B cell (primary cell): ENCODE measurements at regions not wholly inside any gene's neighbourhood (a gene's known extent, or its start where the extent isn't known, plus 50 kb on each side); places are given as distances from the start of the nearest gene placed in this dataset.

ENCODE experiments used
- ATAC-seq: fragments of 200-7000 bp; cut with Tn5 transposase; one replicate; pipeline ENCODE4 v1.10.0; 2021; ENCODE audit warnings: low read depth, mild to moderate bottlenecking, moderate number of reproducible peaks, moderate library complexity
- CTCF ChIA-PET: fragments of 350-600 bp; sonication (Branson Sonifier 250); formaldehyde crosslinking; loops from one replicate; lab custom pipeline; 2021; ENCODE audit warnings: antibody characterized with exemption, inconsistent platforms; lab: Charles Lee
- POLR2A ChIA-PET: fragments of 350-600 bp; sonication (Branson Sonifier 250); formaldehyde crosslinking; loops from one replicate; lab custom pipeline; 2021; ENCODE audit warnings: antibody characterized with exemption; lab: Charles Lee
- DNase-seq: peaks from one replicate; pipeline ENCODE4 v3.0.0; 2013
- H2AFZ ChIP-seq: 2 replicates; pipeline ENCODE4 v1.6.1; 2012; ENCODE audit warnings: mild to moderate bottlenecking, low read depth, low read length; ENCODE audit not compliant: insufficient read depth, poor library complexity, severe bottlenecking
- H3K27ac ChIP-seq, 2 donors: 1 replicate in 1 of 2; 2 replicates in 1 of 2; pipeline ENCODE4 v1.5.1; 2012 to 2013; ENCODE audit warnings: low read length in 2 of 2, mild to moderate bottlenecking in 2 of 2, moderate library complexity in 1 of 2
- H3K27me3 ChIP-seq, 4 experiments: fragments of 200-600 bp in 1 of 4; sonication (generic) in 1 of 4; replicated peaks in 1 of 4; 1 replicate in 2 of 4; 2 replicates in 2 of 4; pipeline versions ENCODE4 v1.6.1 to v1.7.0; 2013 to 2016; ENCODE audit warnings: low read length in 3 of 4, mild to moderate bottlenecking in 2 of 4, mixed read lengths in 1 of 4, moderate library complexity in 1 of 4; ENCODE audit not compliant: insufficient read depth in 4 of 4, control insufficient read depth in 3 of 4; ENCODE audit errors: control extremely low read depth in 1 of 4
- H3K36me3 ChIP-seq, 2 experiments: replicated peaks in 1 of 2; 1 replicate in 1 of 2; 2 replicates in 1 of 2; pipeline versions ENCODE4 v1.6.1 to v1.7.1; 2013; ENCODE audit warnings: low read length in 1 of 2; ENCODE audit not compliant: insufficient read depth in 2 of 2, control insufficient read depth in 1 of 2; ENCODE audit errors: control extremely low read depth in 1 of 2, extremely low read depth in 1 of 2
- H3K4me1 ChIP-seq, 2 donors: fragments of 200-600 bp in 1 of 2; sonication (generic) in 1 of 2; 1 replicate in 1 of 2; 2 replicates in 1 of 2; pipeline versions ENCODE4 v1.5.1 to v1.6.1; 2013 to 2017; ENCODE audit warnings: low read length in 2 of 2; ENCODE audit not compliant: control insufficient read depth in 2 of 2, insufficient read depth in 2 of 2
- H3K4me2 ChIP-seq: replicated peaks from 2 replicates; pipeline ENCODE3; 2012; ENCODE audit warnings: mild to moderate bottlenecking, low read depth, low read length; ENCODE audit not compliant: poor library complexity, severe bottlenecking
- H3K4me3 ChIP-seq, 5 experiments: fragments of 200-600 bp in 1 of 5; sonication (generic) in 1 of 5; 1 replicate in 3 of 5; 2 replicates in 2 of 5; pipeline versions ENCODE4 v1.5.1 to v1.7.0; 2011 to 2016; ENCODE audit warnings: low read length in 4 of 5, mild to moderate bottlenecking in 4 of 5, low read depth in 2 of 5, control low read depth in 1 of 5, moderate library complexity in 1 of 5; ENCODE audit not compliant: insufficient read depth in 1 of 5; ENCODE audit errors: control extremely low read depth in 1 of 5, extremely low read depth in 1 of 5
- H3K79me2 ChIP-seq: fragments of 200-600 bp; sonication (generic); one replicate; pipeline ENCODE4 v1.6.0; 2016; ENCODE audit warnings: low read length; ENCODE audit not compliant: control insufficient read depth, insufficient read depth
- H3K9ac ChIP-seq: fragments of 200-600 bp; sonication (generic); 2 replicates; pipeline ENCODE4 v1.6.1; 2017; ENCODE audit warnings: mild to moderate bottlenecking, low read length, moderate library complexity
- H3K9me3 ChIP-seq, 3 donors: one replicate each; pipeline versions ENCODE4 v1.6.1 to v1.7.1; 2013; ENCODE audit warnings: low read length in 2 of 3; ENCODE audit not compliant: control insufficient read depth in 2 of 3, insufficient read depth in 1 of 3; ENCODE audit errors: control extremely low read depth in 1 of 3
- H4K20me1 ChIP-seq: 2 replicates; pipeline ENCODE4 v1.6.0; 2012; ENCODE audit warnings: mild to moderate bottlenecking, low read length; ENCODE audit not compliant: insufficient read depth, control insufficient read depth, poor library complexity, severe bottlenecking
- H3K27ac Mint-ChIP-seq: one replicate; pipeline ENCODE4 v1.8.0; 2021; ENCODE audit warnings: mixed read lengths
- H3K27me3 Mint-ChIP-seq: one replicate; pipeline ENCODE4 v1.8.0; 2021; ENCODE audit warnings: mixed read lengths
- H3K4me1 Mint-ChIP-seq: one replicate; pipeline ENCODE4 v1.8.0; 2021; ENCODE audit warnings: mixed read lengths
- H3K4me3 Mint-ChIP-seq: one replicate; pipeline ENCODE4 v1.8.0; 2021; ENCODE audit warnings: mixed read lengths
- H3K9me3 Mint-ChIP-seq: one replicate; pipeline ENCODE4 v1.8.0; 2022; ENCODE audit warnings: mixed read lengths; ENCODE audit not compliant: insufficient read depth
- EZH2 ChIP-seq: IDR thresholded peaks from 2 replicates; pipeline ENCODE4 v1.6.1; 2012; ENCODE audit warnings: borderline replicate concordance, low read depth, mild to moderate bottlenecking, moderate library complexity, low read length; ENCODE audit not compliant: insufficient read depth, poor library complexity, severe bottlenecking
- WGBS: methylation state at CpG from one replicate; pipeline ENCODE4 v1.1.5; 2013; ENCODE audit warnings: missing lambda C conversion rate; ENCODE audit not compliant: insufficient coverage; 5-methylcytosine and 5-hydroxymethylcytosine counted together
- intact Hi-C: fragments of 100-400 bp; cut with micrococcal nuclease; formaldehyde crosslinking; loops from one replicate; pipeline ENCODE4 v1.10.0; 2022
- TF ChIP-seq, protein P1 (sequence below): fragments of 200-600 bp; IDR thresholded peaks from one replicate; pipeline ENCODE4 v1.8.0; 2022; ENCODE audit warnings: antibody characterized with exemption, mild to moderate bottlenecking

DNA sequence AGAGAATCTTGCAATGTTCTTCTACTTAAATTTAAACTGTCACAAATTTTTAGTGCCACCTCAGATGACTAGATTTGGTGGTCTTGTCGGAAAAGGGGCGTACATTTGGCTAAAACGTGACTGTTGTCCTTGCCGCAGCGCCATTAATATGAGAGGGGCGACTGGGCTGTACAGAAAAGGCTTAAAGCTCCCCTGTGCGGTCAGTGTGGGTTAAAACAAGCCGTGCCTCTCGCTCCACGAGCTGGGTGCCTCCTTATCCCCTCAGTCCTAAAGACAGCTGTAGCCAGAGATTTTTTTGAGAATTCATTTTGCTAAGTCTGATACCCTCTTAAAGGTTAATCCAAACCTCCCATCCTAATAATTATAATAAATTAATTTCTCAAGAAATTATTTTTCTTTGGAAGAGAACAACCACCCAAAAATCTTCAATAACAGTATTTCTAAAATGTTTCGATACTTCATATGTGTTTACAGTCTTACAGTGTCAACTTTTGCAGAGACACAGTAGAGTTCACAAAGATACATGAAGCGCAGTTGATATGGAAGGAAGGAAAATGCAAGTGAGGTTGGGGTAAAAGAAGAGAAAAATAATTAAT is 68.6 kb downstream of the C7orf25 start:
- POLR2A ChIA-PET = no interaction called here
- peaks cover 0 to 3% (median 1%) of the 10 kb centered on the region in 4 experiments for H3K27me3 ChIP-seq

DNA sequence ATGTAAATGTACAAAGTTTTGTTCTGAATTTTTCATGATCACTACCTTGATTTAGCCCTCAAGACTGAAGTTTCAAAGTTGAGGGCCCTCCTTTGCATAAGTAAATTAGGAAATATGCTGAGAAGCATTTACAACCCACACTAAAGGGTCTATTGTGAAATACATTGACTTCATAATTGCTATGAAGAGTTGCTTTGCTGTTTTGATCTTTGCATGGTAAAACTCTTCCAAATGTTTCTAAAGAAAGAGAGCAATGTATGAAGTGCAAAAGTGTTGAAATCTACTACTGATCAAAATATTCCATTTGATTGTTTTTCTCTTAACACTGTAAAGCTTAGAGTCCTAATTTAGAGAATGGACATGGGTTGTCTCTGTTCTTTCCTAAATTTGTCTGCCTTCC is 77.2 kb downstream of the C7orf25 start:
- intact Hi-C loops = no loop called here
- H3K4me3 Mint-ChIP-seq = no peak overlapping the region
- POLR2A ChIA-PET = no interaction called here
- H3K27me3 ChIP-seq = peaks cover 0 to 4% (median 2%) of the 10 kb centered on the region in 4 experiments
- H3K27me3 Mint-ChIP-seq = peaks cover 31% of the 10 kb centered on the region
- H3K36me3 ChIP-seq = no peaks in the 10 kb centered on the region
- CTCF ChIA-PET = no interaction called here
- no peak overlapping the region for H2AFZ ChIP-seq
- H3K4me3 ChIP-seq = no peak overlapping the region
- H3K4me2 ChIP-seq = no peak overlapping the region
- no peak for ATAC-seq
- no peak overlapping the region for H3K9ac ChIP-seq
- H3K79me2 ChIP-seq = no peaks in the 10 kb centered on the region
- H3K4me1 ChIP-seq = no peaks in the 10 kb centered on the region
- no peaks in the 10 kb centered on the region for H3K9me3 ChIP-seq
- H3K9me3 Mint-ChIP-seq = no peaks in the 10 kb centered on the region
- no peak overlapping the region for H3K27ac Mint-ChIP-seq
- H3K27ac ChIP-seq = no peak overlapping the region
- DNase-seq = no peak
- H4K20me1 ChIP-seq = no peaks in the 10 kb centered on the region
- H3K4me1 Mint-ChIP-seq = no peaks in the 10 kb centered on the region
- TF ChIP-seq, protein P1, sequence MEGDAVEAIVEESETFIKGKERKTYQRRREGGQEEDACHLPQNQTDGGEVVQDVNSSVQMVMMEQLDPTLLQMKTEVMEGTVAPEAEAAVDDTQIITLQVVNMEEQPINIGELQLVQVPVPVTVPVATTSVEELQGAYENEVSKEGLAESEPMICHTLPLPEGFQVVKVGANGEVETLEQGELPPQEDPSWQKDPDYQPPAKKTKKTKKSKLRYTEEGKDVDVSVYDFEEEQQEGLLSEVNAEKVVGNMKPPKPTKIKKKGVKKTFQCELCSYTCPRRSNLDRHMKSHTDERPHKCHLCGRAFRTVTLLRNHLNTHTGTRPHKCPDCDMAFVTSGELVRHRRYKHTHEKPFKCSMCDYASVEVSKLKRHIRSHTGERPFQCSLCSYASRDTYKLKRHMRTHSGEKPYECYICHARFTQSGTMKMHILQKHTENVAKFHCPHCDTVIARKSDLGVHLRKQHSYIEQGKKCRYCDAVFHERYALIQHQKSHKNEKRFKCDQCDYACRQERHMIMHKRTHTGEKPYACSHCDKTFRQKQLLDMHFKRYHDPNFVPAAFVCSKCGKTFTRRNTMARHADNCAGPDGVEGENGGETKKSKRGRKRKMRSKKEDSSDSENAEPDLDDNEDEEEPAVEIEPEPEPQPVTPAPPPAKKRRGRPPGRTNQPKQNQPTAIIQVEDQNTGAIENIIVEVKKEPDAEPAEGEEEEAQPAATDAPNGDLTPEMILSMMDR = no peak
- TF ChIP-seq EZH2 = no peak

More for the DNA sequence above, 68.6 kb downstream of the C7orf25 start:
- ATAC-seq (no peak), DNase-seq (no peak)
- H3K27ac Mint-ChIP-seq = no peak overlapping the region
- Histone ChIP-seq H3K27ac (no peak overlapping the region), H3K4me2 (no peak overlapping the region), H3K9me3 (no peaks in the 10 kb centered on the region), H4K20me1 (no peaks in the 10 kb centered on the region), H3K79me2 (no peaks in the 10 kb centered on the region), H3K9ac (no peak overlapping the region), H3K4me1 (no peaks in the 10 kb centered on the region), H3K4me3 (no peak overlapping the region), H2AFZ (no peak overlapping the region), H3K36me3 (no peaks in the 10 kb centered on the region)
- peaks cover 42% of the 10 kb centered on the region for H3K27me3 Mint-ChIP-seq
- H3K9me3 Mint-ChIP-seq = no peaks in the 10 kb centered on the region
- TF ChIP-seq, protein P1 = no peak
- TF ChIP-seq EZH2 = no peak
- no peaks in the 10 kb centered on the region for H3K4me1 Mint-ChIP-seq
- CTCF ChIA-PET = interaction anchor here (1.0 to 2.7 kb wide), 2 partner anchors 857 to 866 kb away, joined by 3 to 6 read pairs; no protein-coding TSS in a partner anchor
- 10% methylated on average over 6 of the region's 12 CpGs for WGBS
- intact Hi-C loops = no loop called here
- no peak overlapping the region for H3K4me3 Mint-ChIP-seq
